ENCODE measurements at regions not wholly inside any gene's neighbourhood (a gene's known extent, or its start where the extent isn't known, plus 50 kb on each side); places are given as distances from the start of the nearest gene placed in this dataset.

- DNase-seq (ENCODE audit: low spot score) = peak; percentile 79
- ATAC-seq = peak; percentile 36
- intact Hi-C loops (cut with DNase I) = no loop called here
Observed at GRCh38 chr11:135075740-135076139, 663.7 kb upstream of the B3GAT1 start.

GRCh38 chr11:135074397-135074998, 662.5 kb upstream of the B3GAT1 start:
- intact Hi-C loops (cut with DNase I) = no loop called here
- DNase-seq (ENCODE audit: low spot score) = no peak
- peak; percentile 22 for ATAC-seq

- intact Hi-C loops (cut with DNase I) = no loop called here
- ATAC-seq (no peak), DNase-seq (ENCODE audit: low spot score) (no peak)
Observed at GRCh38 chr11:135073870-135074269, 661.8 kb upstream of the B3GAT1 start.

- intact Hi-C loops (cut with DNase I) = no loop called here
- no peak for DNase-seq (ENCODE audit: low spot score)
Observed at GRCh38 chr11:135073381-135073780, 661.3 kb upstream of the B3GAT1 start.

GRCh38 chr11:135069890-135070289, 657.8 kb upstream of the B3GAT1 start:
- DNase-seq (ENCODE audit: low spot score) (no peak), ATAC-seq (no peak)
- intact Hi-C loops (cut with DNase I) = no loop called here

More at GRCh38 chr11:135073381-135073780, 661.3 kb upstream of the B3GAT1 start:
- ATAC-seq = no peak

- intact Hi-C loops (cut with DNase I) = no loop called here
- ATAC-seq (no peak), DNase-seq (ENCODE audit: low spot score) (no peak)
Observed at GRCh38 chr11:135069063-135069462, 657.0 kb upstream of the B3GAT1 start.

- intact Hi-C loops (cut with DNase I) = no loop called here
- DNase-seq (ENCODE audit: low spot score) = no peak
- ATAC-seq = no peak
Observed at GRCh38 chr11:135062994-135063393, 651.0 kb upstream of the B3GAT1 start.

- DNase-seq (ENCODE audit: low spot score) (no peak), ATAC-seq (no peak)
- intact Hi-C loops (cut with DNase I) = no loop called here
Observed at GRCh38 chr11:135061166-135061565, 649.1 kb upstream of the B3GAT1 start.

DNA sequence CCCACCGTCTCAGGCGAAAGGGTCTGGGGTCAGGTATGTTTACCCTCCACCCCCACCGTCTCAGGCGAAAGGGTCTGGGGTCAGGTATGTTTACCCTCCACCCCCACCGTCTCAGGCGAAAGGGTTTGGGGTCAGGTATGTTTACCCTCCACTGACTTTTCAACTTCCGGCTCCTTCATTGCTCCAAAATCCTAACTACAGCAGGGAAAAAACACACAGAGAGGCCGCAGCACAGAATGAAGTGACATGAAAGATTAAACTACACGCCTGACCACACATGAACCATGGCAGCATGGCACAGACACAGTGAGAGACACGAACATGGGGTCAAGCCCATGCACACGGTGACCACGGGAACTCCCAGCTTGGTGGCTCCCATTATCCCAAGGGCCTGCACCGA, 634.9 kb upstream of the B3GAT1 start:
- intact Hi-C loops (cut with DNase I) = no loop called here
- ATAC-seq (no peak), DNase-seq (ENCODE audit: low spot score) (no peak)

GRCh38 chr11:135046556-135046955, 634.5 kb upstream of the B3GAT1 start:
- no peak for DNase-seq (ENCODE audit: low spot score)
- no peak for ATAC-seq
- intact Hi-C loops (cut with DNase I) = no loop called here

DNA sequence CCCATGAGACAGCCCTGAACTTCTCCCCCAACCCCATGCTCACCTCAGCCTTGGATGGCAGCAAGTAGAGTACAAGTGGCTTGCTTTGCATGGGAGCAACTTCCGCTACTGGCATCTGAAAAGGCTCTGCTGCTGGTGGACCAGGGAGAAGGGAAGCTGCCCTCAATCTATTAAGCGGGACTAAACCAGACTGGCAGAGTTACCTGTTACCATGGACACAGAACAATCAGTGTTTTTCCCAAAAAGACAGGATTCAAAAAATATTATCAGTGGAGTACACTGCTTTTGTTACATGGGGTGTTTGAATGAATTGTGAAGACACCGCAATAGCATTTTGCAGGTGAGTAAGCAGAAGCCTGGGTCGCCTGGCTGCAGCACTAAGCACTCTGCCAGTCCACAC, 631.4 kb upstream of the B3GAT1 start:
- ATAC-seq (no peak), DNase-seq (ENCODE audit: low spot score) (no peak)
- intact Hi-C loops (cut with DNase I) = no loop called here

DNA sequence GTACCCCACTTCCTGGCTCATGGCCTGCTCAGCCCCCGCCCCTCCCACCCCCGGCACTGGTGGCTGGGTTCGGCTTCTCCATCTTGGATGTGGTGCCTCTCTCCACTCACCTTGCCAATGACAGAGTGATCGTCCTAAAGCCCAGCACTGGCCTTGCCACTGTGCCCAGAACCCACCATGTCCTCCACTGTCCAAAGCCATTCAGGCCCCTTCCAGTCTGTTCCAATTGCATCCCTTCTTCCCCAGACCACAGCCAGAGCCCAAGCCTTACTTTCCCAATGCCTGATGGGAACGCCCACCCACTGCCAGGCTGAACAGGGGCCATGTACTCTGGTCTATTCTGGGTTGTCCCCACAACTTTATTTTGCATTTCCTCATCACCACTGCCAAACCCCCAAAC, 625.8 kb upstream of the B3GAT1 start:
- no peak for ATAC-seq
- intact Hi-C loops (cut with DNase I) = no loop called here
- DNase-seq (ENCODE audit: low spot score) = no peak

- ATAC-seq (no peak), DNase-seq (ENCODE audit: low spot score) (no peak)
- intact Hi-C loops (cut with DNase I) = no loop called here
Observed at GRCh38 chr11:135036488-135037297, 624.7 kb upstream of the B3GAT1 start.

DNA sequence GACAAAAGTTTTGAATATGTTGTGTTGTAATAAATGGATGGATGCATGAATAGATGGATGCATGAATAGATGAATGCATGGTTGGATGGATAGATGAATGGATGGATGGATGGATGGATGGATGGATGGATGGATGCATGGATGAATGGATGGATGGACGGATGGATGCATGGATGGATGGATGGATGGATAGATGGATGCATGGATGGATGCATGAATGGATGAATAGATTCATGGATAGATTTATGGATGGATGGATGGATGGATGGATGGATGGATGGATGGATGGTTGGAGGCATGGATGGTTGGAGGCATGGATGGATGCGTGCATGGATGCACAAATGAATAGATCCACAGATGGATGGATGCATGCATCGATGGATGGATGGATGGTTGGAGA, 623.2 kb upstream of the B3GAT1 start:
- intact Hi-C loops (cut with DNase I) = no loop called here
- ATAC-seq = no peak
- no peak for DNase-seq (ENCODE audit: low spot score)

- no peak for ATAC-seq
- DNase-seq (ENCODE audit: low spot score) = no peak
- intact Hi-C loops (cut with DNase I) = no loop called here
Observed at GRCh38 chr11:135033540-135033939, 621.5 kb upstream of the B3GAT1 start.

- ATAC-seq = no peak
- DNase-seq (ENCODE audit: low spot score) = no peak
- intact Hi-C loops (cut with DNase I) = no loop called here
Observed at GRCh38 chr11:135031205-135031989, 619.4 kb upstream of the B3GAT1 start.

DNA sequence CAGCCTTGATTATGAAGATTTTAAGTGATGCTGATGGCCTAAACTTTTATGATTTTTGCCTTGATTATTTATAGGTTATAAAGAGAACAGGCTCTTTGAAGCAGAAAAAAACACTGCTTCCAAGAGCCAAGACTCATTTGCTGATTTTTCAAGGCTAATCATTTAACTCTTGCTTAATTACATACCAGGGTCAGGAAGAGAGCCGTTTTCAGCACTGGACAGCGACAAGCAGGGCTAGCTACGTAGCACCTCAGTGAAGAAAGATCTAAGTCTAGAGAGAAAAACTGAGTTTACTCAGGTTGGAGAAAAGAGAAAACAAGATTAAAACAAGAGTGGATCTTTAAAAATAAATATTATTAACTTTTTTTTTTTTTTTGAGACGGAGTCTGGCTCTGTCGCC, 615.4 kb upstream of the B3GAT1 start:
- ATAC-seq (no peak), DNase-seq (ENCODE audit: low spot score) (no peak)
- intact Hi-C loops (cut with DNase I) = no loop called here

DNA sequence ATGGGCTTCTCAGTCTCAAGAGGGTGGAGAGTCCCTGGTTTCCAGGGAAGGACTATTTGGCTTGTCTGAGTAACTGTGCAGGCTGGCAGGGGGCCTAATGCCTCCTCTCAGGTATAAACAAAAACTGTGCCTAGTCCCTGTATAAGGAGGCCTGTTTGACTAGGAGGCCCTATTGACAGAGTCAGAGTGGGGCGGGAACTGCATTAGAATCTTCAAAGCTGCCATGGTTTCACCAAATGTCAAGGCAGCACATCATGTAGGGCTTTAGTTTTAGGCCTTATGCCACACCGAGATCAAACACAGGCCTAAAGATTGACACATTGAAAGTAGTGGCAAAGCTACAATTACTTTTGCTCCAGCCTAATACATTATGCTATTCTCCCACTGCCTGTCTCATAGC, 611.5 kb upstream of the B3GAT1 start:
- intact Hi-C loops (cut with DNase I) = no loop called here
- ATAC-seq (no peak), DNase-seq (ENCODE audit: low spot score) (no peak)

GRCh38 chr11:135022454-135022853, 610.4 kb upstream of the B3GAT1 start:
- intact Hi-C loops (cut with DNase I) = no loop called here
- DNase-seq (ENCODE audit: low spot score) (no peak), ATAC-seq (no peak)

GRCh38 chr11:135019899-135020298, 607.9 kb upstream of the B3GAT1 start:
- DNase-seq (ENCODE audit: low spot score) (no peak), ATAC-seq (no peak)
- intact Hi-C loops (cut with DNase I) = no loop called here

All from sciatic nerve (tissue), 2 donors.